ENCODE measurements at regions not wholly inside any gene's neighbourhood (a gene's known extent, or its start where the extent isn't known, plus 50 kb on each side); places are given as distances from the start of the nearest gene placed in this dataset.
A peak's percentile ranks its signal among the peaks of the same experiment; 100 is the strongest.
"Not testable (repeated sequence)": the region's sequence is repeated elsewhere in the genome, so short reads cannot be mapped to it uniquely, and the experiment has no call there.

- peaks cover 84% of the 10 kb centered on the region for H3K4me1 Mint-ChIP-seq (ENCODE audit: low read depth)
- no peaks in the 10 kb centered on the region for H3K27me3 Mint-ChIP-seq
- DNase-seq = no peak
- H3K36me3 Mint-ChIP-seq = no peaks in the 10 kb centered on the region
- H3K4me3 Mint-ChIP-seq = no peak overlapping the region
- intact Hi-C loops (cut with micrococcal nuclease) = loop anchor here (5.0 kb wide), 1 partner anchor 49 kb away; no protein-coding TSS in a partner anchor
- H3K9me3 Mint-ChIP-seq = no peaks in the 10 kb centered on the region
- H3K27ac Mint-ChIP-seq = no peak overlapping the region
- CTCF ChIA-PET = interaction anchor here (0.9 to 14.2 kb wide), 5 partner anchors 8 to 137 kb away, joined by 3 to 264 read pairs (median 4); no protein-coding TSS in a partner anchor
- POLR2A ChIA-PET = no interaction called here
Observed at GRCh38 chr22:22818202-22818538, 69.4 kb upstream of the IGLL5 start.

DNA sequence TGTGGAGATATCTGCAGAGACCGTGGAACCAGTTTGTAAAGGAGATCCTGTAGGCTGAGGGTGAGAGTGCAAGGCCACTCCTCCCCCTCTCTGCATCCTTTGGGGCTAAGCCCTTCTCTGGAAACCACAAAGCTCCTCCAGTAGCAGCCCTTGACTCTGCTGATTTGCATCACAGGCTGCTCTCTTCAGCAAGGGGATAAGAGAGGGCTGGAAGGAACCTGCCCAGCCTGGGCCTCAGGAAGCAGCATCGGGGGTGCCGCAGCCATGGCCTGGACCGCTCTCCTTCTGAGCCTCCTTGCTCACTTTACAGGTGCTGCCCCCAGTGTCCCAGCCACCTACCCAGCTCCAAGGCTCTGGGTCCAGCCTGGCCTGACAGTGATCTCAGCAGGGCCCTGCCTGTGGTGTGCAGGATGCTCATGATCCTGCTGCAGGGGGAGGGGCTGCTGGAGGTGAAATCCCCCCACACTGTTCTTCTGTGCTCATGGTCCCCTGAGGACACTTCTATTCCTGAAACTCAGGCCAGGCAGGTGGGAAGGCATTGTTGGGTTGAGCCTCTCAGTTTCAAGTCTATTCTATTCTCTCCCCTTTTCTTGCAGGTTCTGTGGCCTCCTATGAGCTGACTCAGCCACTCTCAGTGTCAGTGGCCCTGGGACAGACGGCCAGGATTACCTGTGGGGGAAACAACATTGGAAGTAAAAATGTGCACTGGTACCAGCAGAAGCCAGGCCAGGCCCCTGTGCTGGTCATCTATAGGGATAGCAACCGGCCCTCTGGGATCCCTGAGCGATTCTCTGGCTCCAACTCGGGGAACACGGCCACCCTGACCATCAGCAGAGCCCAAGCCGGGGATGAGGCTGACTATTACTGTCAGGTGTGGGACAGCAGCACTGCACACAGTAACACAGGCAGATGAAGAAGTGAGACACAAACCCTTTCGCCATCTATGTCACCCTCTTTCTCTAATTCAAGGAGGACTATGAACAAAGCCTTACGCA, 68.5 kb upstream of the IGLL5 start:
- H3K27me3 Mint-ChIP-seq = no peaks in the 10 kb centered on the region
- intact Hi-C loops (cut with micrococcal nuclease) = loop anchor here (5.0 kb wide), 1 partner anchor 48 kb away; no protein-coding TSS in a partner anchor
- H3K27ac Mint-ChIP-seq = peak overlapping the region; percentile 67
- H3K4me3 Mint-ChIP-seq = no peak overlapping the region
- H3K4me1 Mint-ChIP-seq (ENCODE audit: low read depth) = peaks cover 87% of the 10 kb centered on the region
- peak; percentile 50 for DNase-seq
- ChIA-PET POLR2A (interaction anchor here (0.7 to 1.0 kb wide), 2 partner anchors 65 to 122 kb away, joined by 3 read pairs; no protein-coding TSS in a partner anchor), CTCF (interaction anchor here (1.0 to 14.2 kb wide), 7 partner anchors 9 to 136 kb away, joined by 3 to 264 read pairs (median 3); no protein-coding TSS in a partner anchor)
- no peaks in the 10 kb centered on the region for H3K36me3 Mint-ChIP-seq
- no peaks in the 10 kb centered on the region for H3K9me3 Mint-ChIP-seq

- intact Hi-C loops (cut with micrococcal nuclease) = no loop called here
- Mint-ChIP-seq H3K27me3 (no peaks in the 10 kb centered on the region), H3K36me3 (no peaks in the 10 kb centered on the region), H3K4me3 (no peak overlapping the region), H3K9me3 (no peaks in the 10 kb centered on the region), H3K4me1 (ENCODE audit: low read depth) (peaks cover 91% of the 10 kb centered on the region), H3K27ac (peak overlapping the region; percentile 67)
- ChIA-PET POLR2A (interaction anchor here (0.7 to 1.0 kb wide), 2 partner anchors 64 to 121 kb away, joined by 3 read pairs; no protein-coding TSS in a partner anchor), CTCF (interaction anchor here (1.4 to 14.2 kb wide), 4 partner anchors 10 to 135 kb away, joined by 3 to 264 read pairs (median 16); no protein-coding TSS in a partner anchor)
- no peak for DNase-seq
Observed at GRCh38 chr22:22820076-22820475, 67.5 kb upstream of the IGLL5 start.

GRCh38 chr22:22820626-22821025, 67.0 kb upstream of the IGLL5 start:
- Mint-ChIP-seq H3K27me3 (no peaks in the 10 kb centered on the region), H3K4me1 (ENCODE audit: low read depth) (peaks cover 93% of the 10 kb centered on the region), H3K36me3 (no peaks in the 10 kb centered on the region), H3K4me3 (no peak overlapping the region), H3K27ac (peak overlapping the region; percentile 67), H3K9me3 (no peaks in the 10 kb centered on the region)
- intact Hi-C loops (cut with micrococcal nuclease) = no loop called here
- POLR2A ChIA-PET = interaction anchor here (1.0 kb wide), 1 partner anchor 64 kb away, joined by 3 read pairs; no protein-coding TSS in a partner anchor
- CTCF ChIA-PET = interaction anchor here (1.4 to 14.2 kb wide), 4 partner anchors 11 to 135 kb away, joined by 3 to 264 read pairs (median 16); no protein-coding TSS in a partner anchor
- peak; percentile 55 for DNase-seq

DNA sequence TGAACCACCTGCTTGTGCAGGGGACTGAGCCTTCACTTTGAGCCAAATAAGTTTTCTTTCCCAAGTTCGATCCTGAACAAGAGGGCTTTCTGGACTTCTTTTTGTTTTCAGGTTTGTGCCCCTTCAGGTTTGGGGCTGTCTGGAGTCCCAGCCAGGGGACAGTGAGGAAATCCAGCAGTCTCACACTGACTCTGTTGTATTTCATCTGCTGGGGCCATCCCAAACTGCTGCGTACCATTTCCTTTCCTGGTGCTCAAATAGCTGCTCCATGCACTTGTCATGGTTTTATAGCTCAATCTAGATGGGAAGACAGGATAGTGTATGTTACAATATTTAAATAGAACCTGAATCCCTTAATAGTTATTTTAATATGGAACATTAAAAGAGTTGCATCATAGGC, 66.3 kb upstream of the IGLL5 start:
- POLR2A ChIA-PET = no interaction called here
- H3K27ac Mint-ChIP-seq = peak overlapping the region; percentile 72
- intact Hi-C loops (cut with micrococcal nuclease) = no loop called here
- H3K36me3 Mint-ChIP-seq = no peaks in the 10 kb centered on the region
- H3K9me3 Mint-ChIP-seq = no peaks in the 10 kb centered on the region
- no peak for DNase-seq
- H3K4me3 Mint-ChIP-seq = no peak overlapping the region
- no peaks in the 10 kb centered on the region for H3K27me3 Mint-ChIP-seq
- peaks cover 88% of the 10 kb centered on the region for H3K4me1 Mint-ChIP-seq (ENCODE audit: low read depth)
- CTCF ChIA-PET = interaction anchor here (0.7 to 1.0 kb wide), 2 partner anchors 12 to 69 kb away, joined by 3 to 6 read pairs; no protein-coding TSS in a partner anchor

DNA sequence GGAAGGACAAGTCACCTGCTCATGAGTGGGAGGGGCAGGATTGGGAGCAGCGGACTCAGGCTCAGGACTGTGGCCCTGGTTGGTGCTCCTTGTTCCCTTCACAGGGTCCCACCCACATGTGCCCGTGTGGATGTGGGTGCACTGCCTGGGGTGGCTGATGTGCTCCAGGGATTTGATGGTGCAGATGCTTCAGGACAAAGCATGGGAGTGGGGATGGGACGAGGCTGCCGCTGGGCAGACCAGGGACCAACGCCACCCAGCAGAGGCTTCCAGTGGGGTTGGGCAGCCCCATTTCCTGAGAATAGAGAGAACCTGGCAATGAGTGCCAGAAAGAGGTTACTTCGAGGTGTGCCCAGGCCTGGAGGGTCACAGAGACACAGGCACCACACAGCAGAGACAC, 65.5 kb upstream of the IGLL5 start:
- H3K27ac Mint-ChIP-seq = peak overlapping the region; percentile 67
- peaks cover 82% of the 10 kb centered on the region for H3K4me1 Mint-ChIP-seq (ENCODE audit: low read depth)
- no peaks in the 10 kb centered on the region for H3K27me3 Mint-ChIP-seq
- DNase-seq = no peak
- H3K36me3 Mint-ChIP-seq = no peaks in the 10 kb centered on the region
- no peak overlapping the region for H3K4me3 Mint-ChIP-seq
- CTCF ChIA-PET = interaction anchor here (0.8 to 1.8 kb wide), 3 partner anchors 11 to 25 kb away, joined by 3 to 9 read pairs (median 6); no protein-coding TSS in a partner anchor
- POLR2A ChIA-PET = no interaction called here
- H3K9me3 Mint-ChIP-seq = no peaks in the 10 kb centered on the region
- intact Hi-C loops (cut with micrococcal nuclease) = no loop called here

- Mint-ChIP-seq H3K4me1 (ENCODE audit: low read depth) (peaks cover 81% of the 10 kb centered on the region), H3K27ac (peak overlapping the region; percentile 67)
- DNase-seq; H3K36me3 Mint-ChIP-seq; H3K27me3 Mint-ChIP-seq; POLR2A ChIA-PET; intact Hi-C loops (cut with micrococcal nuclease); H3K9me3 Mint-ChIP-seq; H3K4me3 Mint-ChIP-seq: not testable (repeated sequence)
- CTCF ChIA-PET = interaction anchor here (0.8 to 1.8 kb wide), 2 partner anchors 11 to 24 kb away, joined by 3 to 9 read pairs; no protein-coding TSS in a partner anchor
Observed at GRCh38 chr22:22822553-22822952, 65.1 kb upstream of the IGLL5 start.

DNA sequence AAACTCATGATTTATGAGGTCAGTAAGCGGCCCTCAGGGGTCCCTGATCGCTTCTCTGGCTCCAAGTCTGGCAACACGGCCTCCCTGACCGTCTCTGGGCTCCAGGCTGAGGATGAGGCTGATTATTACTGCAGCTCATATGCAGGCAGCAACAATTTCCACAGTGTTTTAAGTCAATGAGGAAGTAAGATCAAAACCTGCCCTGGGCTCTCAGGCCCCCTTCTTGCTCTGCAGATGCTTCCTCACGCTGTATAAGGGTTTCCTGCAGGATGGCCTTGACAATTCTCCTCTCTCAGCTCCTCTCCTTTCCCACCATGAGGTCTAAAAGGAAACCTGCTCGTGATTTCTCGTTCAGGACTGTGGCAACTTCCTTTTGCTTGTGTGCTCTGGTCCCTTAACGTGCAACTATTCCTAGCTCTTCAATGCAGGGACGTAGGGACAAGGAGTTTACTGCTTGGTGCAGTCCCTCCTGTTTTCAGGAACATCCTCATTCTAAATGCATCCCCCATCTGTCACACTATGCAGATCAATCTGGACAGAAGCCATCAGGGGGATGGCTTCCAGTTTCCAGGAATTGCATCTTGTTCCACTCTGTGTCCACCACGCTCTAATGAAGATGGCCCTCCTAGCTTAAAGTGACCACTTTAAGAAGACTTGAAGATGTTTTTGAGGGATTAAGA, 64.3 kb upstream of the IGLL5 start:
- ChIA-PET POLR2A (no interaction called here), CTCF (interaction anchor here (0.9 to 1.8 kb wide), 5 partner anchors 12 to 208 kb away, joined by 3 to 9 read pairs (median 4); no protein-coding TSS in a partner anchor)
- Mint-ChIP-seq H3K4me3 (no peak overlapping the region), H3K36me3 (no peaks in the 10 kb centered on the region), H3K27me3 (no peaks in the 10 kb centered on the region), H3K4me1 (ENCODE audit: low read depth) (peaks cover 74% of the 10 kb centered on the region), H3K9me3 (no peaks in the 10 kb centered on the region), H3K27ac (peak overlapping the region; percentile 43)
- intact Hi-C loops (cut with micrococcal nuclease) = no loop called here
- DNase-seq = no peak

GRCh38 chr22:22824340-22825212, 63.0 kb upstream of the IGLL5 start:
- no peak for DNase-seq
- intact Hi-C loops (cut with micrococcal nuclease) = loop anchor here (1.0 kb wide), 1 partner anchor 32 kb away; no protein-coding TSS in a partner anchor
- Mint-ChIP-seq H3K9me3 (no peaks in the 10 kb centered on the region), H3K27ac (no peak overlapping the region), H3K36me3 (no peaks in the 10 kb centered on the region), H3K4me3 (no peak overlapping the region), H3K27me3 (no peaks in the 10 kb centered on the region), H3K4me1 (ENCODE audit: low read depth) (peaks cover 61% of the 10 kb centered on the region)
- POLR2A ChIA-PET = no interaction called here
- CTCF ChIA-PET = interaction anchor here (0.6 to 1.4 kb wide), 5 partner anchors 15 to 132 kb away, joined by 3 to 8 read pairs (median 4); no protein-coding TSS in a partner anchor

DNA sequence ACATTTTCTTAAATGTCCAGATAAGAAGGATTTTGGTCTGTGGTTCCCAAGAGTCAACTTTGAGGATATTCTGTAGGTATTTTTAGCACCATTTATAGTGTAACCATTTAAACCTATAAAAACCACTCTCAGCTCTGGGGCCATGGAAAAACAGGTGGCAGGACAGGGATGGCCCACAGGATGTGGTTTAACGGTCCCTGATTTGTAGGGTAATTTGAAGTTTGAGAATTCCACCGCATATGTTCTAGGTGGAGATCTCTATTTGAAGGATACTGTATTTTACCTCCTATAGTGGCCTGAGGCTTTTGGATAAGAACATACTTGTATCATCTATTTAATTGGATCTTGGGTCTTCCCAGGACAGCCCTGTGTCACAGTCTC, 62.4 kb upstream of the IGLL5 start:
- intact Hi-C loops (cut with micrococcal nuclease) = no loop called here
- Mint-ChIP-seq H3K27me3 (no peaks in the 10 kb centered on the region), H3K4me3 (no peak overlapping the region), H3K9me3 (no peaks in the 10 kb centered on the region), H3K27ac (no peak overlapping the region), H3K36me3 (no peaks in the 10 kb centered on the region), H3K4me1 (ENCODE audit: low read depth) (peaks cover 55% of the 10 kb centered on the region)
- POLR2A ChIA-PET = no interaction called here
- CTCF ChIA-PET = interaction anchor here (0.7 to 1.4 kb wide), 5 partner anchors 15 to 59 kb away, joined by 3 to 8 read pairs (median 4); no protein-coding TSS in a partner anchor
- DNase-seq = no peak
